Adrenal gland (tissue), 5 donors: ENCODE measurements at regions not wholly inside any gene's neighbourhood (a gene's known extent, or its start where the extent isn't known, plus 50 kb on each side); places are given as distances from the start of the nearest gene placed in this dataset.

ENCODE experiments used
- CTCF ChIP-seq, 6 experiments: fragments of 450-650 bp in 4 of 6; fragments of 200-600 bp in 2 of 6; sonication (generic) in 1 of 6; IDR thresholded peaks; 1 replicate in 5 of 6; 2 replicates in 1 of 6; pipeline versions ENCODE4 v1.5.1 to v1.8.0; 2016 to 2021; ENCODE audit warnings: antibody characterized with exemption in 6 of 6, mild to moderate bottlenecking in 2 of 6, moderate library complexity in 1 of 6
- POLR2A ChIP-seq, 2 donors: fragments of 450-650 bp; IDR thresholded peaks; one replicate each; pipeline ENCODE4 v1.6.1; 2017; ENCODE audit warnings: antibody characterized with exemption in 2 of 2, mild to moderate bottlenecking in 2 of 2, moderate library complexity in 1 of 2
- donor health status: DM: no; HTN: no; CAD: no.

GRCh38 chr16:77132051-77132618 is 58.9 kb upstream of the MON1B start:
- TF ChIP-seq CTCF (IDR thresholded peaks at IDR 0.05) (no peak), POLR2A (IDR thresholded peaks at IDR 0.05) (no peak)
